T47D (cell line): ENCODE measurements at regions not wholly inside any gene's neighbourhood (a gene's known extent, or its start where the extent isn't known, plus 50 kb on each side); places are given as distances from the start of the nearest gene placed in this dataset.

ENCODE experiments used
- DNase-seq, 2 experiments: peaks; one replicate each; pipeline versions ENCODE4 v3.0.0 to v3.0.0-alpha.2; 2011 to 2012; ENCODE audit warnings: low read depth in 1 of 2, low spot score in 1 of 2
- JUND ChIP-seq: IDR thresholded peaks from 2 replicates; pipeline ENCODE4 v1.6.1; 2012; ENCODE audit warnings: low read depth
- in situ Hi-C: cut with HindIII; loops from 2 replicates; pipeline ENCODE4 v1.10.0; 2016; ENCODE audit warnings: low sequenced_read_pairs, low pct_unique_long_range_greater_than_20kb

- in situ Hi-C loops = no loop called here
- no peak for DNase-seq
- no peak for TF ChIP-seq JUND
These were observed 345.3 kb upstream of the CD180 start for GRCh38 chr5:67541875-67542274.

- DNase-seq = no peak
- no peak for TF ChIP-seq JUND
- in situ Hi-C loops = no loop called here
These were observed 342.4 kb upstream of the CD180 start for GRCh38 chr5:67538855-67539506.

- in situ Hi-C loops = no loop called here
- TF ChIP-seq JUND = no peak
- DNase-seq = no peak
These were observed 341.0 kb upstream of the CD180 start for GRCh38 chr5:67537439-67538148.

GRCh38 chr5:67536866-67537265 is 340.3 kb upstream of the CD180 start:
- in situ Hi-C loops = no loop called here
- no peak for TF ChIP-seq JUND
- DNase-seq = no peak

- TF ChIP-seq JUND = no peak
- no peak for DNase-seq
- in situ Hi-C loops = no loop called here
These were observed 334.1 kb upstream of the CD180 start for GRCh38 chr5:67530609-67531255.

DNA sequence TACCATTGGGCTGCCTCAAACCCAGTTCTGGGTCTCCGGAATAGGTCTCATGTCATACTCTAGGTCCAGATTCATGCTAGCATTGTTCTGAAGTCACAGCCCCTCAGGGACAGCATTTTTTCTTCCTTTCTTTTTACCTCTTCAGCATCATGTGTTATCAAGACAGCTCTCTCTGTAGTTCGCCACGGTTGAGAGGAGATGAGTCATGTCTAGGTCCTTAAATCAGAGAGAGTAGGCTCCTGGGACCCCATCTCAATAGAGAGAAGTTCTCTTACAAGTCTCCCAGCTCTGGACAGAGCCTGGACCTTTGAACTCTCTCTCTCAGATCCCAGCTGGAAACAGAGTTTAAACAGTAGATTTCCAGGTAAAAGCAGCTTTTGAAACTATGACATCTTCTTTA is 332.4 kb upstream of the CD180 start:
- in situ Hi-C loops = no loop called here
- no peak for TF ChIP-seq JUND
- no peak for DNase-seq

- in situ Hi-C loops = no loop called here
- no peak for TF ChIP-seq JUND
- DNase-seq = no peak
These were observed 330.2 kb upstream of the CD180 start for GRCh38 chr5:67526793-67527192.

DNA sequence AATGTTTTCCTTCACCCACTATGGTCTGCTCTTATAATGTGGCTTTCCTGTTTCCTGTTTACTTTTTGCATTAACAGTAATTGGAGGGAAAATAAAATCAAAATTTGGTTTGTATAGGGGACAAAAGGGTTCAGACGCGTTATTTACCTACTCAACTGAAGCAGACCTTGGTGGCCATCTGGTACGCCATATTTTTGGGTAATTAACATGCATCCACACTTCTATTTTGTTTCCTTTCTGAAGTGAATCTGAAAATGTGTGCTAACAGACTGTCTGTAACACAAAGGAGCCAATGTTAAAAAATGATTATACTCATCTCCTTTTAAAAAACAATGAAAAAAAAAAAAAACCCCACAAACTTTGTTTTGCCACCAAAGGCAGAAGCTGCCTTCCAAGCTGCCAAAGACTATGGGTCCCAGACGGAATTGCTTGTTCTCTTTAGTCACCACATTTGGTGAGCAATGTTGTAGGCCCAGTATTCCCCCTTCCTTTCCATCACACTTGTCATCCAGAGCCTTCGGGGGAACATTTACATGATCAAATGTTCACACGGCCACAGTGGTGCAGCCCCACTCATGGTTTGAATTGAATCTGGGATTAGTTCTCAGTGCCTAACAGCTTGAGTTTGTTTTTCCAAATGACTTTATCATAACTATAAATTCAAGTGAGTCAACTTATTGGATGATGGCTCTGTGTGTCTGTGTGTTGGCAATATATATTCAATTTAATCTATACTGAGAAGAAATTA is 323.7 kb upstream of the CD180 start:
- in situ Hi-C loops = no loop called here
- TF ChIP-seq JUND = no peak
- no peak for DNase-seq

- no peak for TF ChIP-seq JUND
- in situ Hi-C loops = no loop called here
These were observed 321.6 kb upstream of the CD180 start for GRCh38 chr5:67518227-67518626.

GRCh38 chr5:67516948-67517565 is 320.5 kb upstream of the CD180 start:
- in situ Hi-C loops = no loop called here
- TF ChIP-seq JUND = no peak
- no peak for DNase-seq

More at GRCh38 chr5:67518227-67518626, 321.6 kb upstream of the CD180 start:
- no peak for DNase-seq

DNA sequence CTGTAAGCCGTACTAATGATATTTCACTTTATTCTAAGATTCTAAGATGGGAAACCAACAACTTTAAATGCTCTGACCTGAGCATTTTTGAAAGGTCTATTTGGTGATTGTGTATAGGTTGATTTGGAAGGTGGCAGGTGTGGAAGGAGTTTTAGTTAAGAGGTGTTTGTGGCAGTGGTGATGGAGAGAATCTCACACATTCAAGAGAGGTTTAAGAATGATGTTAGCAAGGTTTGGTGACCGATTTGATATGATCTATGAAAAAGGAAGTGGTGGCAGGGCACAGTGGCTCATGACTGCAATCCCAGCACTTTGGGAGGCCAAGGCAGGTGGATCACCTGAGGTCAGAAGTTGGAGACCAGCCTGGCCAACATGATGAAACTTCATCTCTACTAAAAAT is 319.2 kb upstream of the CD180 start:
- no peak for TF ChIP-seq JUND
- no peak for DNase-seq
- in situ Hi-C loops = no loop called here

- DNase-seq = no peak
These were observed 318.6 kb upstream of the CD180 start for GRCh38 chr5:67515020-67515689.

More at GRCh38 chr5:67515020-67515689, 318.6 kb upstream of the CD180 start:
- no peak for TF ChIP-seq JUND
- in situ Hi-C loops = no loop called here
